H9 (cell line): ENCODE measurements at regions not wholly inside any gene's neighbourhood (a gene's known extent, or its start where the extent isn't known, plus 50 kb on each side); places are given as distances from the start of the nearest gene placed in this dataset.

Source experiments
- DNase-seq: peaks from one replicate; pipeline ENCODE4 v3.0.0-alpha.2; 2017
- H2AFZ ChIP-seq: one replicate; pipeline ENCODE4 v1.6.1; 2013; ENCODE audit warnings: mild to moderate bottlenecking, low read length, control low read depth, moderate library complexity
- H2AK5ac ChIP-seq: 2 replicates; pipeline ENCODE4 v1.6.1; 2013; ENCODE audit warnings: low read length, control low read depth, mixed read lengths; ENCODE audit not compliant: insufficient read length
- H2BK120ac ChIP-seq: one replicate; pipeline ENCODE4 v1.6.1; 2013; ENCODE audit warnings: low read depth, mild to moderate bottlenecking, low read length, control low read depth, inconsistent platforms; ENCODE audit not compliant: poor library complexity, severe bottlenecking
- H2BK12ac ChIP-seq: 2 replicates; pipeline ENCODE4 v1.6.1; 2013; ENCODE audit warnings: low read length, control low read depth, mixed read lengths, low read depth; ENCODE audit not compliant: insufficient read length
- H2BK15ac ChIP-seq: 2 replicates; pipeline ENCODE4 v1.6.1; 2013; ENCODE audit warnings: low read depth, low read length, control low read depth
- H2BK20ac ChIP-seq: one replicate; pipeline ENCODE4 v1.6.1; 2013; ENCODE audit warnings: low read depth, mild to moderate bottlenecking, low read length, control low read depth, inconsistent platforms; ENCODE audit not compliant: poor library complexity, severe bottlenecking
- H2BK5ac ChIP-seq: 2 replicates; pipeline ENCODE4 v1.6.1; 2013; ENCODE audit warnings: low read length, control low read depth, mixed read lengths; ENCODE audit not compliant: insufficient read length
- H3K14ac ChIP-seq: 2 replicates; pipeline ENCODE4 v1.6.1; 2013; ENCODE audit warnings: low read length, control low read depth; ENCODE audit not compliant: insufficient read depth
- H3K18ac ChIP-seq: 2 replicates; pipeline ENCODE4 v1.6.1; 2013; ENCODE audit warnings: low read depth, mild to moderate bottlenecking, mixed read lengths, low read length, control low read depth; ENCODE audit not compliant: insufficient read length
- H3K23ac ChIP-seq: 2 replicates; pipeline ENCODE4 v1.6.1; 2013; ENCODE audit warnings: low read length, control low read depth, mixed read lengths, low read depth; ENCODE audit not compliant: insufficient read length
- H3K23me2 ChIP-seq: 2 replicates; pipeline ENCODE4 v1.6.1; 2013; ENCODE audit warnings: low read depth, mild to moderate bottlenecking, mixed read lengths, low read length, control low read depth; ENCODE audit not compliant: insufficient read length, poor library complexity, severe bottlenecking
- H3K27ac ChIP-seq: 2 replicates; pipeline ENCODE4 v1.5.1; 2013; ENCODE audit warnings: low read length, control low read depth, mixed read lengths, low read depth; ENCODE audit not compliant: insufficient read length
- H3K27me3 ChIP-seq: 2 replicates; pipeline ENCODE4 v1.6.1; 2013; ENCODE audit warnings: low read length, control low read depth, inconsistent platforms; ENCODE audit not compliant: insufficient read depth
- H3K4ac ChIP-seq: 2 replicates; pipeline ENCODE4 v1.6.1; 2013; ENCODE audit warnings: low read depth, mild to moderate bottlenecking, control low read depth, inconsistent platforms, low read length, moderate library complexity
- H3K4me1 ChIP-seq: 2 replicates; pipeline ENCODE4 v1.6.1; 2013; ENCODE audit warnings: low read length, control low read depth, inconsistent platforms; ENCODE audit not compliant: insufficient read depth
- H3K4me2 ChIP-seq: 2 replicates; pipeline ENCODE4 v1.6.1; 2013; ENCODE audit warnings: low read length, control low read depth, mixed read lengths; ENCODE audit not compliant: insufficient read length, insufficient read depth
- H3K56ac ChIP-seq: 2 replicates; pipeline ENCODE4 v1.6.1; 2013; ENCODE audit warnings: low read depth, mild to moderate bottlenecking, mixed read lengths, low read length, control low read depth; ENCODE audit not compliant: insufficient read length
- H3K79me1 ChIP-seq: 2 replicates; pipeline ENCODE4 v1.6.1; 2013; ENCODE audit warnings: low read depth, mild to moderate bottlenecking, moderate library complexity, low read length, control low read depth, inconsistent platforms; ENCODE audit not compliant: insufficient read depth, poor library complexity, severe bottlenecking
- H3K79me2 ChIP-seq: 2 replicates; pipeline ENCODE4 v1.6.1; 2013; ENCODE audit warnings: low read length, control low read depth, inconsistent platforms; ENCODE audit not compliant: insufficient read depth
- H3K9ac ChIP-seq: 2 replicates; pipeline ENCODE4 v1.6.1; 2013; ENCODE audit warnings: low read length, control low read depth, mixed read lengths; ENCODE audit not compliant: insufficient read length; ENCODE audit errors: extremely low read depth
- H3K9me3 ChIP-seq: one replicate; pipeline ENCODE4 v1.6.1; 2013; ENCODE audit warnings: low read depth, low read length, inconsistent platforms; ENCODE audit not compliant: control insufficient read depth
- H3T11ph ChIP-seq: one replicate; pipeline ENCODE4 v1.6.1; 2013; ENCODE audit warnings: mild to moderate bottlenecking, low read length, control low read depth, inconsistent platforms
- H4K20me1 ChIP-seq: one replicate; pipeline ENCODE4 v1.6.1; 2013; ENCODE audit not compliant: control insufficient read depth, insufficient read length, insufficient read depth
- H4K5ac ChIP-seq: 2 replicates; pipeline ENCODE4 v1.6.1; 2013; ENCODE audit warnings: low read depth, mild to moderate bottlenecking, mixed read lengths, low read length, control low read depth; ENCODE audit not compliant: insufficient read length
- H4K8ac ChIP-seq: replicated peaks from 2 replicates; pipeline ENCODE4 v1.6.1; 2013; ENCODE audit warnings: low read length, control low read depth, mixed read lengths, low read depth; ENCODE audit not compliant: insufficient read length
- H4K91ac ChIP-seq: 2 replicates; pipeline ENCODE4 v1.6.1; 2013; ENCODE audit warnings: low read depth, mild to moderate bottlenecking, moderate library complexity, mixed read lengths, low read length, control low read depth; ENCODE audit not compliant: insufficient read length
- H3K27ac Mint-ChIP-seq, 3 experiments: 2 replicates in 2 of 3; 3 replicates in 1 of 3; pipeline ENCODE4 v1.8.0; 2020 to 2021; ENCODE audit warnings: mixed read lengths in 3 of 3, mild to moderate bottlenecking in 1 of 3, moderate library complexity in 1 of 3
- H3K27me3 Mint-ChIP-seq: 2 replicates; pipeline ENCODE4 v1.8.0; 2021; ENCODE audit warnings: low read depth, mild to moderate bottlenecking, moderate library complexity, mixed read lengths
- H3K36me3 Mint-ChIP-seq, 3 experiments: 2 replicates in 2 of 3; 3 replicates in 1 of 3; pipeline ENCODE4 v1.8.0; 2020 to 2021; ENCODE audit warnings: low read depth in 3 of 3, mixed read lengths in 3 of 3; ENCODE audit not compliant: insufficient read depth in 1 of 3
- H3K4me1 Mint-ChIP-seq, 2 experiments: 2 replicates each; pipeline ENCODE4 v1.8.0; 2020; ENCODE audit warnings: mixed read lengths in 2 of 2
- H3K4me3 Mint-ChIP-seq, 2 experiments: 2 replicates in 1 of 2; 3 replicates in 1 of 2; pipeline ENCODE4 v1.8.0; 2020 to 2021; ENCODE audit warnings: mild to moderate bottlenecking in 2 of 2, mixed read lengths in 2 of 2, moderate library complexity in 1 of 2
- H3K9me3 Mint-ChIP-seq, 2 experiments: 2 replicates in 1 of 2; 3 replicates in 1 of 2; pipeline ENCODE4 v1.8.0; 2020; ENCODE audit warnings: mild to moderate bottlenecking in 2 of 2, mixed read lengths in 2 of 2, moderate library complexity in 1 of 2
- WGBS: extraction: QIAGEN DNeasy Blood & Tissue Kit; methylation state at CpG from one replicate; pipeline ENCODE4 v1.1.7; 2013; ENCODE audit warnings: missing lambda C conversion rate, low lambda C conversion rate, mixed read lengths; ENCODE audit not compliant: insufficient read length; ENCODE audit errors: extremely low coverage; 5-methylcytosine and 5-hydroxymethylcytosine counted together
- TF ChIP-seq, protein P1 (sequence below): fragments of 200-600 bp; sonication (generic); conservative IDR thresholded peaks from 3 replicates; pipeline ENCODE4 v1.8.0; 2021; ENCODE audit warnings: antibody characterized with exemption, mild to moderate bottlenecking

DNA sequence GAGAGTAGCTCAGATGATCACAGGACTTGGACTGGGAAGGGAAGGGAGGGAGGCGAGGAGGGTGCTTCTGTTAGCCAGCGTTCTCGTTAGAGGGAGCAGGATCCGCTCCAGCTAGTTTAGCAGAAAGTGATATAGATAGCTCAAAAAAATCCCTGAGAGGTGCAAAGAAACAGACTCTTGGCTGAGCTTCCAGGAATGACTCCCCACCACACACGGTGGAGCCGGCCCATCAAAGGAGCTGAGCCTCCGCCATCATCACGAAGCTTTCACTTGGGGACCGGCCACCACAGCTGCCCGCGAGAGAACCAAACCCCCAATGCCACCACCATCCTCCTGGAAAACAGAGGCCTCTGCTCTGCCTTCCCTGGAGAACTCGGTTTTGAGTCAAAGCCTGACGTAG is 124.6 kb upstream of the BCL2L14 start:
- H3K36me3 Mint-ChIP-seq, result peaks cover 0 to 9% (median 3%) of the 10 kb centered on the region in 3 experiments; a peak in 3 of 7 replicates
- TF ChIP-seq, protein P1, sequence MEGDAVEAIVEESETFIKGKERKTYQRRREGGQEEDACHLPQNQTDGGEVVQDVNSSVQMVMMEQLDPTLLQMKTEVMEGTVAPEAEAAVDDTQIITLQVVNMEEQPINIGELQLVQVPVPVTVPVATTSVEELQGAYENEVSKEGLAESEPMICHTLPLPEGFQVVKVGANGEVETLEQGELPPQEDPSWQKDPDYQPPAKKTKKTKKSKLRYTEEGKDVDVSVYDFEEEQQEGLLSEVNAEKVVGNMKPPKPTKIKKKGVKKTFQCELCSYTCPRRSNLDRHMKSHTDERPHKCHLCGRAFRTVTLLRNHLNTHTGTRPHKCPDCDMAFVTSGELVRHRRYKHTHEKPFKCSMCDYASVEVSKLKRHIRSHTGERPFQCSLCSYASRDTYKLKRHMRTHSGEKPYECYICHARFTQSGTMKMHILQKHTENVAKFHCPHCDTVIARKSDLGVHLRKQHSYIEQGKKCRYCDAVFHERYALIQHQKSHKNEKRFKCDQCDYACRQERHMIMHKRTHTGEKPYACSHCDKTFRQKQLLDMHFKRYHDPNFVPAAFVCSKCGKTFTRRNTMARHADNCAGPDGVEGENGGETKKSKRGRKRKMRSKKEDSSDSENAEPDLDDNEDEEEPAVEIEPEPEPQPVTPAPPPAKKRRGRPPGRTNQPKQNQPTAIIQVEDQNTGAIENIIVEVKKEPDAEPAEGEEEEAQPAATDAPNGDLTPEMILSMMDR, result no peak
- Histone ChIP-seq H3K4me2 (no peak overlapping the region), H3K27ac (no peak overlapping the region), H3K79me2 (no peaks in the 10 kb centered on the region), H3K18ac (no peak overlapping the region), H3K79me1 (no peaks in the 10 kb centered on the region), H3K9me3 (no peaks in the 10 kb centered on the region), H3K23me2 (no peaks in the 10 kb centered on the region), H2BK120ac (no peak overlapping the region), H2BK15ac (no peak overlapping the region), H2AFZ (no peak overlapping the region), H3K56ac (no peak overlapping the region), H2BK20ac (no peak overlapping the region), H3T11ph (no peak overlapping the region), H3K9ac (no peak overlapping the region), H4K8ac (no peak overlapping the region), H3K23ac (no peak overlapping the region), H2BK12ac (no peak overlapping the region), H3K14ac (no peak overlapping the region), H3K27me3 (no peaks in the 10 kb centered on the region), H4K5ac (no peak overlapping the region), H4K91ac (no peak overlapping the region), H4K20me1 (no peaks in the 10 kb centered on the region), H2BK5ac (no peak overlapping the region), H3K4me1 (no peaks in the 10 kb centered on the region), H3K4ac (no peak overlapping the region), H2AK5ac (no peak overlapping the region)
- peaks cover 6 to 8% of the 10 kb centered on the region in 2 experiments; a peak in 4 of 5 replicates for H3K9me3 Mint-ChIP-seq
- no peak for DNase-seq
- peaks cover 2% of the 10 kb centered on the region; the same call in 1 of the 2 replicates for H3K27me3 Mint-ChIP-seq
- peaks cover 0 to 9% of the 10 kb centered on the region in 2 experiments; a peak in 3 of 4 replicates for H3K4me1 Mint-ChIP-seq
- WGBS, result no CpG with 5 or more reads among the region's 13 CpGs
- no peak overlapping the region for H3K4me3 Mint-ChIP-seq
- H3K27ac Mint-ChIP-seq, result no peak overlapping the region; a peak in 1 of 7 replicates
